Activated T-cell treated with anti-CD3 and anti-CD28 coated beads, Interleukin-2, amount 50 U/mL, for 4 hours (primary cell): ENCODE measurements at regions not wholly inside any gene's neighbourhood (a gene's known extent, or its start where the extent isn't known, plus 50 kb on each side); places are given as distances from the start of the nearest gene placed in this dataset.

ENCODE experiments used
- ATAC-seq, 2 donors: fragments of 200-7000 bp; cut with Tn5 transposase; one replicate each; pipeline ENCODE4 v1.10.0; 2021
- DNase-seq: peaks from one replicate; pipeline ENCODE4 v3.0.0-alpha.2; 2020
- H3K27me3 Mint-ChIP-seq: one replicate; pipeline ENCODE4 v1.8.0; 2021; ENCODE audit warnings: low read depth, mixed read lengths
- H3K36me3 Mint-ChIP-seq: one replicate; pipeline ENCODE4 v1.8.0; 2022; ENCODE audit warnings: mixed read lengths; ENCODE audit not compliant: insufficient read depth
- H3K4me1 Mint-ChIP-seq: one replicate; pipeline ENCODE4 v1.8.0; 2021; ENCODE audit warnings: low read depth, mixed read lengths
- H3K4me3 Mint-ChIP-seq: one replicate; pipeline ENCODE4 v1.8.0; 2021; ENCODE audit warnings: mild to moderate bottlenecking, moderate library complexity, mixed read lengths
- H3K9me3 Mint-ChIP-seq: one replicate; pipeline ENCODE4 v1.8.0; 2021; ENCODE audit warnings: mixed read lengths

GRCh38 chr3:14278799-14279625, 100.4 kb downstream of the LSM3 start:
- no peak for ATAC-seq
- no peaks in the 10 kb centered on the region for H3K4me1 Mint-ChIP-seq
- H3K9me3 Mint-ChIP-seq = no peaks in the 10 kb centered on the region
- H3K27me3 Mint-ChIP-seq = peaks cover 3% of the 10 kb centered on the region
- no peak for DNase-seq
- no peaks in the 10 kb centered on the region for H3K36me3 Mint-ChIP-seq
- no peak overlapping the region for H3K4me3 Mint-ChIP-seq

- H3K27me3 Mint-ChIP-seq = peaks cover 3% of the 10 kb centered on the region
- H3K4me3 Mint-ChIP-seq = no peak overlapping the region
- ATAC-seq (no peak), DNase-seq (no peak)
- no peaks in the 10 kb centered on the region for H3K4me1 Mint-ChIP-seq
- H3K36me3 Mint-ChIP-seq = no peaks in the 10 kb centered on the region
- H3K9me3 Mint-ChIP-seq = no peaks in the 10 kb centered on the region
These were observed 101.0 kb downstream of the LSM3 start for GRCh38 chr3:14279626-14280061.

DNA sequence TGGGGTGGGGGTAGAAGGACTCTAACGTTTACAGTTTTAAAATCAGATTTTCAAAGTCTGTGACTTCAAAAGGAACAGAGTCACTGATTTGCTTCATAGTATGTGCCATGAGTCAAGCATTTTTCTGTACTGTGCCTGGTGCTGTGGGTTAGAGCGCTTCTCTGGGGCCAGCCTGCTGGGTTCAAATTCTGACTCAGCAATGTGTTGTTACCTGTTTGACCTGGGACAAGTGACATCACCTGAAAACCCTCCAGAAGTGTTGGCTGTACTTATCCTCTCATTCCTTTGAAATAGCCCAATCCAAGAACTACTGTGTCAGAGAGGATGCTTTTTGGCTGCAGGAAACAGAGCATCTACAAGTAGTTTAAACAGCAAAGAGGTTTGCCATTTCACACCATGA, 101.7 kb downstream of the LSM3 start:
- Mint-ChIP-seq H3K4me1 (no peaks in the 10 kb centered on the region), H3K4me3 (no peak overlapping the region), H3K9me3 (no peaks in the 10 kb centered on the region), H3K36me3 (no peaks in the 10 kb centered on the region), H3K27me3 (peaks cover 3% of the 10 kb centered on the region)
- no peak for DNase-seq
- ATAC-seq = no peak

GRCh38 chr3:14281053-14281452, 102.4 kb downstream of the LSM3 start:
- DNase-seq (no peak), ATAC-seq (no peak)
- Mint-ChIP-seq H3K4me3 (no peak overlapping the region), H3K36me3 (no peaks in the 10 kb centered on the region), H3K27me3 (peaks cover 3% of the 10 kb centered on the region), H3K9me3 (no peaks in the 10 kb centered on the region), H3K4me1 (no peaks in the 10 kb centered on the region)

GRCh38 chr3:14282001-14282705, 103.5 kb downstream of the LSM3 start:
- H3K4me1 Mint-ChIP-seq = no peaks in the 10 kb centered on the region
- no peaks in the 10 kb centered on the region for H3K9me3 Mint-ChIP-seq
- DNase-seq (no peak), ATAC-seq (no peak)
- H3K27me3 Mint-ChIP-seq = peaks cover 3% of the 10 kb centered on the region
- no peak overlapping the region for H3K4me3 Mint-ChIP-seq
- H3K36me3 Mint-ChIP-seq = no peaks in the 10 kb centered on the region

DNA sequence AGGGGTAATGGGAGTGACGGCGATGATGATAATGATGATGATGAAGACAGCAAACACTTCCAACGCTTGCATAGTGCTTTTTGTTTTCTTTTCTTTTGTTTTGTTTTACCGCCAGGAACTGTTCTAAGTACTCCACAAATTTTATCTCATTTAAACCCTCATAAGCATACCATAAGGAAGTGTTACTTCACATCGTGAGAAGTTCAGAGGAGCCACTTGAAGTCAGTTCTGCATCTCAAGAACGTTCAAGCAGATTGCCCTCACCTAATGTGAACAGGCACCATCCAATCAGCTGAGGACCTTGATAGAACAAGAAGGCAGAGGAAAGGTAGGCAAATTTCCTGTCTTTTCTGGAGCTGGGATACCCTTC, 104.1 kb downstream of the LSM3 start:
- Mint-ChIP-seq H3K27me3 (no peaks in the 10 kb centered on the region), H3K9me3 (no peaks in the 10 kb centered on the region), H3K4me3 (no peak overlapping the region), H3K36me3 (no peaks in the 10 kb centered on the region), H3K4me1 (no peaks in the 10 kb centered on the region)
- ATAC-seq (no peak), DNase-seq (no peak)

- Mint-ChIP-seq H3K4me3 (no peak overlapping the region), H3K27me3 (no peaks in the 10 kb centered on the region), H3K9me3 (no peaks in the 10 kb centered on the region), H3K36me3 (no peaks in the 10 kb centered on the region), H3K4me1 (no peaks in the 10 kb centered on the region)
- no peak for DNase-seq
- no peak for ATAC-seq
These were observed 104.6 kb downstream of the LSM3 start for GRCh38 chr3:14283092-14283812.

GRCh38 chr3:14283813-14284438, 105.3 kb downstream of the LSM3 start:
- no peaks in the 10 kb centered on the region for H3K36me3 Mint-ChIP-seq
- no peak for DNase-seq
- no peaks in the 10 kb centered on the region for H3K27me3 Mint-ChIP-seq
- H3K4me1 Mint-ChIP-seq = no peaks in the 10 kb centered on the region
- no peaks in the 10 kb centered on the region for H3K9me3 Mint-ChIP-seq
- ATAC-seq = no peak
- no peak overlapping the region for H3K4me3 Mint-ChIP-seq

DNA sequence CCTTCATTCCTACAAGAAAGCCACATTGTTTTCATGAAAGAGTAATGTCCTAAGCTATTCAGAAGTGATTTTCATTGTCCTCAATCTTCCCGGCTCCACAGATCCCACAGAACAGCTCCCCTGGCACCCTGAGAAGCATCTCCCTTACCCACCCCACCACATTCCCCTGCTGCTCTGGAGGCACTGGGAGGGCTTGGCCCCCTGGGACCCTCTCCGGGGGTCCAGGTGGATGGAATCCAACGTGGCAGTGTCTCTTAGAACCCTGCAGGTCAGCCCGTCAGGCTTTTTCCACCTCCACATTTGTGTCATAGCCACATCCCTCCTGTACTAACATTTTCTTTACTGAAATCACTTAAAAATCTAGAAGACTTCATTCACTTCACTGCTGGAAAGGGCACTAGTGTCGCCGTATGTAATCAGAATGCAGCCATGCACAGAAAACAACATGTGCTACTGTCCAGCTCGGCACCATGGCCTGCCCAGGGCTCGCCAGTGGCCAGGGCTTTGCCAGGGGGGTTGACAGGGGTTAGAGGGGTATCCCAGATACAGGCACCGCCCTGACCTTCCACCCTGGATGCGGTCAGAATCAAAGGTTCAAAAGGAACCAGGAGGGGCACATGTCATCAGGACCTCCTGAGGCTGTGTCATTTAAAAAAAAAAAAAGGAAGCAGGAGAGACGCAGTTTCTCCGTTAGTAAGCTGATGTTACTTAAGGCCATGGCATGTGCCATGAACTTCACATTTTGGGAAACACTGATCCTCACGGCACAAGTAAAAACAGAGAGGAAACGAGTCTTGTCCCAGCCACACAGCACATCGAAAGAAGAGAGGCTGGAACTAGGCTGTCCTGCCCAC, 106.3 kb downstream of the LSM3 start:
- ATAC-seq = no peak
- Mint-ChIP-seq H3K9me3 (no peaks in the 10 kb centered on the region), H3K27me3 (no peaks in the 10 kb centered on the region), H3K4me1 (no peaks in the 10 kb centered on the region), H3K4me3 (no peak overlapping the region), H3K36me3 (no peaks in the 10 kb centered on the region)
- no peak for DNase-seq

DNA sequence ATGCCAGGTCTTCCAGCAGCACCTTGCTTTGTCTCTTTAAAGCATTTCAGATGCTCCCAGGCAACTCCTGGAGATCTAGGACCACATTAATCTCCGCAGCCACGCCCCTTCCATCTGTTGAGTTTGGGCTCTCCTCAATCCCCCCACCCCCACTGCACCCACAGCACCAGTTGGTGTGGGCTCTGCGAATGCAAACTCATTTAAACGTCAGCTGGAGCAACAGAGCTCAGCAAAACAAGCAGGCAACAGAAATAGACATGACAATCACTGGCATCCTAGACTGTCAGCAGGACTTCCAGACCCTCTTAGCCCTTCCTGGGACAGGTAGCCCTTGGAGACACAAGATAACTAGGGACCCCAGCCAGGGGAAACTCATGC, 106.9 kb downstream of the LSM3 start:
- Mint-ChIP-seq H3K4me1 (no peaks in the 10 kb centered on the region), H3K27me3 (peaks cover 3% of the 10 kb centered on the region), H3K4me3 (no peak overlapping the region), H3K9me3 (no peaks in the 10 kb centered on the region), H3K36me3 (no peaks in the 10 kb centered on the region)
- no peak for DNase-seq
- ATAC-seq = no peak

DNA sequence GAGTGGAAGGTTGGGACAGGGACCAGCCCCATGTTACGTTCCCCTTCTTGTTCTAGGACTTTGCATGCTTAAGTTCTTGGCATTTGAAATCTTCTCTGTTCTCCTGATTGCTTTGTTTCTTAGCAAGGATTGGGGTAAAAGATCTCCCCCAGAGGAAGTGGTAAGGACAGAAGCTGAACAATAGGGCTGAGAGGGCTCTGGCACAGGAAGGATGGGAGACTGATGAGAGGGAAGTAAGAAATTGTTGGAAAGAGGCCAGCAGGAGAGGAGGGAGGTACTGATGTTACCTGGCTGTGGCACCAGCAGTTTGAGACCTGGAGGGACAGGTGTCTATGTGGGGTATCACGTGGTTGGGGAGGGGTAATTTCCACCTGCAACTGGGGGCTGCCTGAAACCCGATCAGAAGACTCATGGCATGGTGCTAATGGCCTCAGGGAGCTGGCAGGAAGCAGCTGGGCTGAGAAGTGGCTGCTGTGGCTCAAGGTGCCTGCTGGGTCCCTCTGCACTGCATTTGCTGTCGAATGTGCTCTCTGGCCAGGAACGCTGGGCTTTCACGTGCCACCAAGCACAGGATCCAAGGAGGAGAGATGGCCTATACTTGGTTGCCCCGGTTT, 108.4 kb downstream of the LSM3 start:
- Mint-ChIP-seq H3K4me3 (no peak overlapping the region), H3K4me1 (no peaks in the 10 kb centered on the region), H3K36me3 (no peaks in the 10 kb centered on the region), H3K27me3 (peaks cover 5% of the 10 kb centered on the region), H3K9me3 (no peaks in the 10 kb centered on the region)
- DNase-seq (no peak), ATAC-seq (no peak)

DNA sequence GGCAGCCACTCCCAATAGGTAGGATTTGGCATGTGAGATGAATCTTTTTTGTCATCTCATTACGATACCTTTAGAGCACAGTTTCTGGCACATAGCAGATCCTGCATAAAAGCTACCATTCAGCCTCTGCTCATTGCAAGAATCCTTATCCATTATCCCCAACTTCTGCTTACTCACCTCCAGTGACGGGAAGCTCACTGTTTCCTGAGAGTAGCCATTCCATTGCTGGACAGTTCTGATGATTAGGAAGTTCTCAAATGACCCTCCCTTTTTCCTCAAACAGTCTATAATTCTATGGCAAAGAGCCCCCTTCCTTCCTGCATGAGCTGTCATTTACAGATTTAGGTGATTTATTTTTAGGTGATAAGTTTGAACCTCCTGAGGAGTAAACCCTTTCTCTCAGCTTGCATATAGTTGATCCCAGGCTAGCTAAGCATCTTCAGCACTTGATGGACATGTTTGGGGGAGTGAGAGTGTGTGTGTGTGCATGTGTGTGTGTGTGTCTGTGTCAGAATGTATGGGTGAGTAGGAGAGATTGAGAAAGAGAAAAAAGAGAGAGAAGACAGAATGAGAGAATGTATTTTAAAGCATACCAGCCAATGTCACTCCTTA, 109.7 kb downstream of the LSM3 start:
- no peaks in the 10 kb centered on the region for H3K4me1 Mint-ChIP-seq
- H3K27me3 Mint-ChIP-seq = peaks cover 5% of the 10 kb centered on the region
- no peak overlapping the region for H3K4me3 Mint-ChIP-seq
- DNase-seq = no peak
- no peaks in the 10 kb centered on the region for H3K36me3 Mint-ChIP-seq
- no peaks in the 10 kb centered on the region for H3K9me3 Mint-ChIP-seq
- ATAC-seq = no peak

DNA sequence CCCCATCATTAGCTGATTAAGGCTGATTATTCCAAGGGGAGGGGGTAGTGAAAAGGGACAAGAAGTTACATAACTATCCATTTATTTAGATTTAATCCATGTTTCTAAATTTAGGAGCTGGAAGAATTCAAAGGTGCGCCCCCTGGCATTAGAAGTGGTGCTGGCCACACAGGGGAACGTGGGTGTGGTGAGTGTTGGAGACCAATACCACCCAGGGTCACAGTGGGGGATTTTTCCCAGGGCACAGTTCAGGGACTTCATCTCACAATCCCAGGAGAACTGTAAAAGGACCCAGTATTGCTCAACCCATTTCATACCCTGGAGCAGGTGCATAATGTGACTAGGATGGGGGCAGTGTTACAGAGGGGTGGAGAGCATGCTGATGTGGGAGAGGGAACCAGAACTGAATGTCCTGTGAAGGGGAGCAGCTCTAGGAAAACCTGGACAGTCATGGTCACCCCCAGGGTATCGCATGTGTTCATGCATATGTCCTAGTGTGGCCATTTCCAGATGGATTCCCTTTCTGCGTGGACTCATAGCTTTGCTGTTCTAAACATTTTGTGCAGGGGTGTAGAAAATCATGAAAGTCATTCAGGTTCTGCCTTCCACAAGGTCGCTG, 110.3 kb downstream of the LSM3 start:
- Mint-ChIP-seq H3K4me1 (no peaks in the 10 kb centered on the region), H3K27me3 (peaks cover 5% of the 10 kb centered on the region), H3K4me3 (no peak overlapping the region), H3K9me3 (no peaks in the 10 kb centered on the region), H3K36me3 (no peaks in the 10 kb centered on the region)
- DNase-seq (no peak), ATAC-seq (no peak)
